Naive thymus-derived CD4-positive, alpha-beta T cell (primary cell): ENCODE measurements at regions not wholly inside any gene's neighbourhood (a gene's known extent, or its start where the extent isn't known, plus 50 kb on each side); places are given as distances from the start of the nearest gene placed in this dataset.

ENCODE experiments used
- ATAC-seq: fragments of 150-1000 bp; cut with Tn5 transposase; 2 replicates; pipeline ENCODE4 v1.10.0; 2021; ENCODE audit warnings: mild to moderate bottlenecking, moderate library complexity
- CTCF ChIA-PET: fragments of 350-600 bp; sonication (Branson Sonifier 250); formaldehyde crosslinking; loops from one replicate; lab custom pipeline; 2021; ENCODE audit warnings: antibody characterized with exemption; lab: Charles Lee
- POLR2A ChIA-PET: fragments of 350-600 bp; sonication (Branson Sonifier 250); formaldehyde crosslinking; loops from one replicate; lab custom pipeline; 2021; ENCODE audit warnings: antibody characterized with exemption, inconsistent platforms; lab: Charles Lee
- DNase-seq, 9 donors: peaks; one replicate each; pipeline versions ENCODE4 v3.0.0 to v3.0.0-alpha.2; 2020 to 2022; ENCODE audit warnings: mixed read lengths in 1 of 9
- H3K27ac ChIP-seq: one replicate; pipeline ENCODE4 v1.7.0; 2013; ENCODE audit warnings: mild to moderate bottlenecking, low read depth, low read length, moderate library complexity
- H3K27me3 ChIP-seq, 2 donors: one replicate each; pipeline ENCODE4 v1.7.0; 2013; ENCODE audit warnings: low read length in 2 of 2, mild to moderate bottlenecking in 2 of 2, moderate library complexity in 2 of 2; ENCODE audit not compliant: control insufficient read depth in 2 of 2, insufficient read depth in 2 of 2
- H3K36me3 ChIP-seq, 3 experiments: 1 replicate in 2 of 3; 2 replicates in 1 of 3; pipeline ENCODE4 v1.7.0; 2013; ENCODE audit warnings: low read length in 3 of 3, mild to moderate bottlenecking in 3 of 3, moderate library complexity in 1 of 3; ENCODE audit not compliant: insufficient read depth in 3 of 3, control insufficient read depth in 2 of 3
- H3K4me1 ChIP-seq, 2 donors: one replicate each; pipeline ENCODE4 v1.7.0; 2013; ENCODE audit warnings: low read length in 2 of 2, mild to moderate bottlenecking in 2 of 2, moderate library complexity in 1 of 2; ENCODE audit not compliant: control insufficient read depth in 2 of 2, insufficient read depth in 2 of 2
- H3K4me3 ChIP-seq: 2 replicates; pipeline ENCODE4 v1.7.0; 2013; ENCODE audit warnings: mild to moderate bottlenecking, low read length
- H3K9me3 ChIP-seq, 3 experiments: 1 replicate in 2 of 3; 2 replicates in 1 of 3; pipeline ENCODE4 v1.7.0; 2013; ENCODE audit warnings: low read length in 3 of 3; ENCODE audit not compliant: control insufficient read depth in 2 of 3
- H3K27ac Mint-ChIP-seq, 9 donors: one replicate each; pipeline ENCODE4 v1.8.0; 2020 to 2022; ENCODE audit warnings: mixed read lengths in 9 of 9, mild to moderate bottlenecking in 8 of 9, moderate library complexity in 5 of 9, inconsistent platforms in 2 of 9
- H3K27me3 Mint-ChIP-seq, 5 donors: one replicate each; pipeline ENCODE4 v1.8.0; 2021 to 2022; ENCODE audit warnings: mixed read lengths in 5 of 5, mild to moderate bottlenecking in 1 of 5
- H3K36me3 Mint-ChIP-seq, 5 donors: one replicate each; pipeline ENCODE4 v1.8.0; 2020 to 2022; ENCODE audit warnings: mixed read lengths in 5 of 5, mild to moderate bottlenecking in 3 of 5, inconsistent platforms in 1 of 5
- H3K4me1 Mint-ChIP-seq, 7 donors: one replicate each; pipeline ENCODE4 v1.8.0; 2020 to 2022; ENCODE audit warnings: mixed read lengths in 7 of 7, mild to moderate bottlenecking in 3 of 7, inconsistent platforms in 1 of 7
- H3K4me3 Mint-ChIP-seq, 10 donors: one replicate each; pipeline ENCODE4 v1.8.0; 2020 to 2022; ENCODE audit warnings: mild to moderate bottlenecking in 10 of 10, mixed read lengths in 10 of 10, moderate library complexity in 6 of 10, inconsistent platforms in 2 of 10
- H3K9me3 Mint-ChIP-seq, 11 donors: one replicate each; pipeline ENCODE4 v1.8.0; 2020 to 2022; ENCODE audit warnings: mixed read lengths in 11 of 11, mild to moderate bottlenecking in 4 of 11, inconsistent platforms in 1 of 11, moderate library complexity in 1 of 11
- intact Hi-C, 2 donors: fragments of 100-400 bp; cut with micrococcal nuclease; formaldehyde crosslinking; loops; one replicate each; pipeline ENCODE4 v1.15.1; 2023

DNA sequence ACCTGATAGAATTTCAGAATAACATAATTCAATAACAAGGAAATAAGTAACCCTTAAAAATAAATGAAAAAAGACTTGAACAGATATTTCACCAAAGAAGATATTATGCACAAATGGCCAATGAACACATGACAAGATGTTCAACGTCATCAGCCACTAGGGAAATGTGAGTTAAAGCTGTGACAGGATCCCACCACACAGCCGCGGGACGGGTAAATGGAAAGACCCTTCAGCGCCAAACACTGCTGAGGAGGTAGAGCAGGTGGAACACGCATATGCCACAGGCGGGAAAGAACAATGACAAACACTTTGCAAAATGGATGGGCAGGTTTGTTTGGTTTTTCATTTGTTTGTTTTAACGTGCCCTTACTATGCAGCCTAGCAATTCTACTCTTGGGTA lies 86.1 kb upstream of the RNF32 start:
- Histone ChIP-seq H3K27me3 (no peaks in the 10 kb centered on the region), H3K36me3 (no peaks in the 10 kb centered on the region), H3K4me1 (no peaks in the 10 kb centered on the region), H3K27ac (no peak overlapping the region), H3K4me3 (no peak overlapping the region), H3K9me3 (no peaks in the 10 kb centered on the region)
- Mint-ChIP-seq H3K27ac (no peak overlapping the region), H3K4me3 (no peak overlapping the region), H3K36me3 (no peaks in the 10 kb centered on the region), H3K4me1 (no peaks in the 10 kb centered on the region), H3K27me3 (peaks cover 2 to 20% (median 10%) of the 10 kb centered on the region in 5 donors), H3K9me3 (peaks cover 0 to 3% (median 0%) of the 10 kb centered on the region in 11 donors)
- ChIA-PET POLR2A (no interaction called here), CTCF (no interaction called here)
- DNase-seq (no peak), ATAC-seq (no peak)
- intact Hi-C loops = no loop called here

DNA sequence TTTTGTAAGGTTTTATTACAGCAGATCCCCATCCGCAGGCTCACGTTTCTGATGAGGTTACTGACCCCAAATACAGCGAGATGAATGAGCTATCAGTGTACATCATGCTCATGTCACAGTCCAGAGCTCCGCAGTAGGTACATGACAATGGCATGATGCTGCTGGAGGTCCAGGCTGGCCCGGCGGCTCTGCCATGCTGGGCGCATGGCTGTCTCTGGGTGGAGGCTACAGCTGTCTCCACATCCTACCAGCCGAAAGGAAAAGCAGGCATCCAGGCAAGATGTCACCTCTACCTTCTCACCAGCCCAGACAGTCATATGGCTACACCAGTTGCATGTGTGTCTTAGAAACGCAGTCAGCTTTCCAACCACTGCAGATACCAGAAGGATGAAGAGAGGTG lies 90.9 kb upstream of the RNF32 start:
- Histone ChIP-seq H3K36me3 (no peaks in the 10 kb centered on the region), H3K4me1 (no peaks in the 10 kb centered on the region), H3K27ac (no peak overlapping the region), H3K4me3 (no peak overlapping the region), H3K9me3 (peaks cover 0 to 6% (median 0%) of the 10 kb centered on the region in 3 experiments), H3K27me3 (no peaks in the 10 kb centered on the region)
- H3K4me3 Mint-ChIP-seq = no peak overlapping the region
- POLR2A ChIA-PET = no interaction called here
- H3K27ac Mint-ChIP-seq = no peak overlapping the region
- H3K9me3 Mint-ChIP-seq = peaks cover 3 to 18% (median 10%) of the 10 kb centered on the region in 11 donors
- DNase-seq = no peak
- intact Hi-C loops = loop anchor here in 1 of 2 donors (5.0 kb wide), 2 partner anchors 93 to 268 kb away; partner anchors contain the start of gene RNF32
- H3K27me3 Mint-ChIP-seq = peaks cover 6 to 30% (median 20%) of the 10 kb centered on the region in 5 donors
- no peak for ATAC-seq
- CTCF ChIA-PET = no interaction called here
- peaks cover 2 to 7% (median 6%) of the 10 kb centered on the region in 5 donors for H3K36me3 Mint-ChIP-seq
- H3K4me1 Mint-ChIP-seq = no peaks in the 10 kb centered on the region

DNA sequence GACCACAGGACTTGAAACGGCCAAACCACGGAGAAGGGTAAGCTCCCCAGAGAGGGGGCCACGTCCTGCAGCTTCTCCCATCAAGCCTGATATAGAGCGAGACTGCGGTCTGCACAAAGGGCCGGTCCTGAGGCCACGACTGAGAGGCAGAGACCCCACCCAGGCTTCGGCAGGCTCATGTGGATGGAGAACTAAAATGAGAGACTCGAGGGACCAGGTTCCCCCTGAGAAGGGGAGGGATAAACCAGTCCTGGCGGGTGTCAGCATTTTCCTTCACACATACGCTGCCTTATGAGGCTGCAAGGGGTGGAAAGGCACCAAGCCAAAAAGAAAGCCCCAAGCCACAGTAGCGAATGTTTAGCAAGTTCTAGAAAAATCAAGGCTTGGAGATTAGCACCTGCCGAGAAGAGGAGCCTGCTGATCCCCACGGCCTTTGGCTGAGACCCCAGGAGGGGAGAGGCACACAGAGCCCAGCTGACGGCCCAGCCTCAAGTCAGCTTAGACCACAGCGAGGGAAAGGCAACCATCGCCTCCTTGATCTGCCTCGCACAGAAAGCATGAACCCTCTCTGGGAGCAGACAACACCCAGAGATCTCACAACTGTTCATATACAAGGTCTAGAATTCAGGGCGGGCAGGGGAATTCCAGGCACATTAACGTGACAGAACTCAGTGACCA lies 92.6 kb upstream of the RNF32 start:
- Histone ChIP-seq H3K4me1 (no peaks in the 10 kb centered on the region), H3K27ac (no peak overlapping the region), H3K27me3 (no peaks in the 10 kb centered on the region), H3K36me3 (no peaks in the 10 kb centered on the region), H3K4me3 (no peak overlapping the region), H3K9me3 (peaks cover 0 to 6% (median 0%) of the 10 kb centered on the region in 3 experiments)
- ATAC-seq (no peak), DNase-seq (no peak)
- peaks cover 2 to 7% (median 6%) of the 10 kb centered on the region in 5 donors for H3K36me3 Mint-ChIP-seq
- no peak overlapping the region for H3K4me3 Mint-ChIP-seq
- CTCF ChIA-PET = no interaction called here
- POLR2A ChIA-PET = no interaction called here
- no peaks in the 10 kb centered on the region for H3K4me1 Mint-ChIP-seq
- no peak overlapping the region for H3K27ac Mint-ChIP-seq
- intact Hi-C loops = loop anchor here in 1 of 2 donors (5.0 kb wide), 2 partner anchors 94 to 269 kb away; partner anchors contain the start of gene RNF32
- peaks cover 3 to 18% (median 10%) of the 10 kb centered on the region in 11 donors for H3K9me3 Mint-ChIP-seq
- peaks cover 6 to 35% (median 20%) of the 10 kb centered on the region in 5 donors for H3K27me3 Mint-ChIP-seq

DNA sequence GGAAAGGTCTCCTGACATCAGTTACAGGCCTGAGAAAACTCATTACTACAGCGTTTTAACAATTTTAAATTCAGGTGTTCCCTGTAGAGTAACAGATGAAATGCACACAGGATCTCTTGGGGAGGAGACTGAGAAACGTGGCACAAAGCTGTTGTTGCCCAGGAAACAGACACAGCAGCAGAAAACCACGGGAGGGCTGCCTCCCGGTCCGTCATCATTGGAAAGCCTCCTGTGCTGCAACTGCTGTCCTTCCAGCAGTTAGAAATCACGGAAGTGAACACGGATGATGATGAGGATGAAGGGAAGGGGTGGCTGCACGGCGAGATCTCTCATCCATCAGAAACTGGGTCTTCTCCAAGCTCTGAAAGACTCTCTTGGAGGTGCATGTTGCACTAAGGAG lies 94.6 kb upstream of the RNF32 start:
- H3K4me1 ChIP-seq = no peaks in the 10 kb centered on the region
- no peaks in the 10 kb centered on the region for H3K27me3 ChIP-seq
- peaks cover 2 to 7% (median 6%) of the 10 kb centered on the region in 5 donors for H3K36me3 Mint-ChIP-seq
- H3K9me3 ChIP-seq = peaks cover 0 to 6% (median 0%) of the 10 kb centered on the region in 3 experiments
- intact Hi-C loops = loop anchor here in 1 of 2 donors (5.0 kb wide), 2 partner anchors 96 to 271 kb away; partner anchors contain the start of gene RNF32
- H3K4me3 ChIP-seq = no peak overlapping the region
- no peaks in the 10 kb centered on the region for H3K4me1 Mint-ChIP-seq
- ChIA-PET CTCF (no interaction called here), POLR2A (no interaction called here)
- H3K4me3 Mint-ChIP-seq = no peak overlapping the region
- no peaks in the 10 kb centered on the region for H3K36me3 ChIP-seq
- no peak overlapping the region for H3K27ac ChIP-seq
- DNase-seq (no peak), ATAC-seq (no peak)
- peaks cover 6 to 35% (median 18%) of the 10 kb centered on the region in 5 donors for H3K27me3 Mint-ChIP-seq
- H3K9me3 Mint-ChIP-seq = peaks cover 3 to 18% (median 10%) of the 10 kb centered on the region in 11 donors
- H3K27ac Mint-ChIP-seq = no peak overlapping the region

DNA sequence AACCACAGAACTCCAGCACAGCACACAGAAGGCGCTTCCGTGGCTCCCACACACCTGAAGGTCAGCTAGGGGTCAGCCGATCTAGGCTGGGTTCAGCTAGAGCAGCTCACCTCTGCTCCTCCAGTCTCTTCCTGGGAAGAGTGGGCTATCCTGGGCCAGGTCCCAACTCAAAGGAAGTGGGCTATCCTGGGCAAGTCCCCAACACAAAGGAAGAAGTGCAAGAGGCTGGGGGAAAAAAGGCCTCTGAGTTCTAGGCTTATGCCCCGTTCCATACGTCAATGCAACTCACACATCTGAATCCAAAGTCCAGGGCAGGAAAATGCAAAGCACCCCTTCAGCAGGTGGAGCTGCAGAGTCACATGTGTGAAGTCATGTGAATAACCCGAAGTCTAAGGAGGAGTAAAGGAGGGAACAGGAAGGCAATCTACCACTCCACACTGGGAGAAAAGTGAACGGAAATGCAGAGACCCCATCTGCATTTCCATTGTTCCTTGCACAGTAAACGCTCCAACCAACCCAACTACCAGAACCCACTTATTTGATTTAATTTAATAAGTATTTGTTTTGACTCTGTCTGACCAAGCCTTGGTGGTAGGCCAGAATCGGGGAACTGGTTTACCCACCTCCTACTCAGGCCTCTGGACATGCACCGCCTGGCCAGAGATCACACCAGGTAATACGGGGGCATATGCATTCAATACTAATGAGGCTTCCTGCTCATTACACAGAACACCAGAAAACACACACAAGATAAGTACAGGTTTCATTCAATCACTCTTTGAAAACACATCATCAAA lies 95.5 kb upstream of the RNF32 start:
- H3K27ac ChIP-seq = no peak overlapping the region
- Mint-ChIP-seq H3K9me3 (peaks cover 3 to 18% (median 10%) of the 10 kb centered on the region in 11 donors), H3K4me3 (no peak overlapping the region), H3K4me1 (no peaks in the 10 kb centered on the region), H3K36me3 (peaks cover 2 to 7% (median 6%) of the 10 kb centered on the region in 5 donors), H3K27me3 (peaks cover 6 to 29% (median 25%) of the 10 kb centered on the region in 5 donors), H3K27ac (no peak overlapping the region)
- no peak for DNase-seq
- intact Hi-C loops = loop anchor here in 1 of 2 donors (5.0 kb wide), 2 partner anchors 97 to 272 kb away; partner anchors contain the start of gene RNF32
- no peak overlapping the region for H3K4me3 ChIP-seq
- H3K36me3 ChIP-seq = no peaks in the 10 kb centered on the region
- ATAC-seq = no peak
- H3K27me3 ChIP-seq = no peaks in the 10 kb centered on the region
- H3K9me3 ChIP-seq = peaks cover 0 to 6% (median 0%) of the 10 kb centered on the region in 3 experiments
- ChIA-PET POLR2A (no interaction called here), CTCF (no interaction called here)
- H3K4me1 ChIP-seq = no peaks in the 10 kb centered on the region

DNA sequence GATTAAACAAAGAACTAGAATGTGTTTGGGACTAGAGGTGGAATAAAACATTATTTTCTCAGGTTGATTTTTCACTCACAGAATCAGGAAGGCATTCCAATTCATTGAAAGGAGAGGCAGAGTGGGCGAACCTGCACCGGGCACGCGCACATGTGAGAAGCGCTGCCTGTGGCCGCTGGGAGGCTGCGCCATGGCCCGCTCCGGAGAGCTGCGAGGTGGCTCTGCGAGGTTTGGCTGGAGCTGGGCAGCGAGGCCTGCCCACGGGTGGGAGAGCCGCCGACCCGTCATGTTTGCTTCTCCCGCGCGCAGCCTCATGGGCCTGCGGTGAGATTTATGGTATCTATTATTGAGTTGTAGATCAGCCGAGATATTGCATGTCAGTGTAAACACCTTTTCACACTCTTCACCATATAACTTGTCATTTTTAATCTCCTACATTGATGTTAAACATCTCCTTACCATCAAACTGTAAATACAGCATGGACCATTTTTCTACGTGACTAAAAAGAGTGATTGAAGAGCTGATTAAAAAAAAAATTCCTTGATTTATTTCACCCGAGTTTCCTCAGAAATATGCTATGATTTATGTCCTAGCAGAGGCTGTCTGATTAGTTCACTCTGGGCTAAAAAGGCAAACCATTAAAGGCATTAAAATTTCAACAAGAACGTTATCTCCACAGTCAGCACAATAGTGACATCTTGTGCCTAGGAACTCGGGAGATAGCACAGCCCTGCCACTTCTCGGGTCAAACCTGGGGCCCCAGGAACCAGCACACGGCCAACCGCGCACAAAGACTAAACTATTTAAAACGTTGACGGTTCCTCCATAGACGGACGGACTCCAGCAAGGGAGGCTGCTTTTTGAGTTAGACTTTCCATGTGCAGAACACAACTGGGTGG lies 96.6 kb upstream of the RNF32 start:
- POLR2A ChIA-PET = no interaction called here
- Mint-ChIP-seq H3K4me3 (no peak overlapping the region), H3K27ac (no peak overlapping the region), H3K9me3 (peaks cover 3 to 12% (median 7%) of the 10 kb centered on the region in 11 donors), H3K27me3 (peaks cover 2 to 27% (median 17%) of the 10 kb centered on the region in 5 donors), H3K36me3 (peaks cover 2 to 7% (median 6%) of the 10 kb centered on the region in 5 donors), H3K4me1 (no peaks in the 10 kb centered on the region)
- Histone ChIP-seq H3K27ac (no peak overlapping the region), H3K4me3 (no peak overlapping the region), H3K9me3 (peaks cover 0 to 6% (median 0%) of the 10 kb centered on the region in 3 experiments), H3K4me1 (no peaks in the 10 kb centered on the region), H3K36me3 (no peaks in the 10 kb centered on the region), H3K27me3 (no peaks in the 10 kb centered on the region)
- DNase-seq (no peak), ATAC-seq (no peak)
- intact Hi-C loops = no loop called here
- CTCF ChIA-PET = no interaction called here
